Central memory CD8-positive, alpha-beta T cell (primary cell): ENCODE measurements at regions not wholly inside any gene's neighbourhood (a gene's known extent, or its start where the extent isn't known, plus 50 kb on each side); places are given as distances from the start of the nearest gene placed in this dataset.

ENCODE experiments used
- ATAC-seq: fragments of 150-1000 bp; cut with Tn5 transposase; replicated peaks from 2 replicates; pipeline ENCODE4 v1.10.0; 2022; ENCODE audit warnings: mild to moderate bottlenecking, moderate FRiP score, moderate number of reproducible peaks; ENCODE audit not compliant: poor library complexity, severe bottlenecking; ENCODE audit errors: extremely low read depth
- DNase-seq, 2 donors: peaks; one replicate each; pipeline ENCODE4 v3.0.0; 2021; ENCODE audit warnings: low spot score in 2 of 2
- H3K27ac Mint-ChIP-seq: one replicate; pipeline ENCODE4 v1.8.0; 2022; ENCODE audit warnings: low read depth, mild to moderate bottlenecking, moderate library complexity, mixed read lengths
- H3K27me3 Mint-ChIP-seq: one replicate; pipeline ENCODE4 v1.8.0; 2022; ENCODE audit warnings: mixed read lengths
- H3K36me3 Mint-ChIP-seq: one replicate; pipeline ENCODE4 v1.8.0; 2022; ENCODE audit warnings: mild to moderate bottlenecking, moderate library complexity, mixed read lengths; ENCODE audit not compliant: insufficient read depth
- H3K4me1 Mint-ChIP-seq: one replicate; pipeline ENCODE4 v1.8.0; 2022; ENCODE audit warnings: mixed read lengths
- H3K4me3 Mint-ChIP-seq: one replicate; pipeline ENCODE4 v1.8.0; 2022; ENCODE audit warnings: mild to moderate bottlenecking, moderate library complexity, mixed read lengths
- H3K9me3 Mint-ChIP-seq: one replicate; pipeline ENCODE4 v1.8.0; 2022; ENCODE audit warnings: mixed read lengths

DNA sequence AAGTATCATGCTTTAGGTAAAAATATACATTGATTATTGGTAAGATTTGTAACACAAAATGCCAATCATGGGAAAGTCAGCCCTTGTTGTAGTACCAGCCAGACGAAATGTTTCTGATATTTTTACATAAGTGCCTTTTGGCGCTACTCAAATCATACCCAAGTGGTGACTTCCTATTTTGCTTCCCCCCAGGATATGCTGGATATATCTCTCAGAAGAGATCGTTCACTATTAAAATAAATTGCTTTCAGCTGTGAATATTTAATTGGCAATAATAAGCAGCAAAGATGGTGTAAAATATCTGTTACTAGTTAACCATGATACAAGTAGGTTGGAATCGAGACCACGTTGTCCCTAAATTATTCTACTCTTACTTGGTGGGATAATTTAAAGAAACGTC lies 909.2 kb upstream of the LRRN3 start:
- H3K4me3 Mint-ChIP-seq = no peak overlapping the region
- H3K27me3 Mint-ChIP-seq = no peaks in the 10 kb centered on the region
- peaks cover 5% of the 10 kb centered on the region for H3K9me3 Mint-ChIP-seq
- no peak overlapping the region for H3K27ac Mint-ChIP-seq
- no peaks in the 10 kb centered on the region for H3K36me3 Mint-ChIP-seq
- DNase-seq (no peak), ATAC-seq (no peak)
- H3K4me1 Mint-ChIP-seq = no peaks in the 10 kb centered on the region

DNA sequence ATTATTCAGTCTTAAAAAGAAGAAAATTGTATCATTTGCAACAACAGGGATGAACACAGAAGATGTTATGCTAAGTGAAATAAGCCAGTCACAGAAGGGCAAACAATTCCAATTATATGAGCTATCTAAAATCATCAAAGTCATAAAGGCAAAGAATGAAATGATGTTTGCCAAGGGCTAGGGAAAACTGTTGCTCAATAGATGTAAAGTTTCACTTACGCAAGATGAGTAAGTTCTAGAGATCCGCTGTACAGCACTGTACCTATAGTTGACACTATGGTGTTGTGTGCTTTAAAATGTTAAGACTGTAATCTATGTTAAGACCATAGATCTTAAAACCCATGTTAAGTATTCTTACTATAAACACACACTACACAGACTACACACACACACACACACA lies 904.6 kb upstream of the LRRN3 start:
- ATAC-seq (no peak), DNase-seq (no peak)
- no peaks in the 10 kb centered on the region for H3K36me3 Mint-ChIP-seq
- H3K9me3 Mint-ChIP-seq = peaks cover 5% of the 10 kb centered on the region
- H3K4me3 Mint-ChIP-seq = no peak overlapping the region
- H3K4me1 Mint-ChIP-seq = no peaks in the 10 kb centered on the region
- H3K27ac Mint-ChIP-seq = no peak overlapping the region
- H3K27me3 Mint-ChIP-seq = no peaks in the 10 kb centered on the region

DNA sequence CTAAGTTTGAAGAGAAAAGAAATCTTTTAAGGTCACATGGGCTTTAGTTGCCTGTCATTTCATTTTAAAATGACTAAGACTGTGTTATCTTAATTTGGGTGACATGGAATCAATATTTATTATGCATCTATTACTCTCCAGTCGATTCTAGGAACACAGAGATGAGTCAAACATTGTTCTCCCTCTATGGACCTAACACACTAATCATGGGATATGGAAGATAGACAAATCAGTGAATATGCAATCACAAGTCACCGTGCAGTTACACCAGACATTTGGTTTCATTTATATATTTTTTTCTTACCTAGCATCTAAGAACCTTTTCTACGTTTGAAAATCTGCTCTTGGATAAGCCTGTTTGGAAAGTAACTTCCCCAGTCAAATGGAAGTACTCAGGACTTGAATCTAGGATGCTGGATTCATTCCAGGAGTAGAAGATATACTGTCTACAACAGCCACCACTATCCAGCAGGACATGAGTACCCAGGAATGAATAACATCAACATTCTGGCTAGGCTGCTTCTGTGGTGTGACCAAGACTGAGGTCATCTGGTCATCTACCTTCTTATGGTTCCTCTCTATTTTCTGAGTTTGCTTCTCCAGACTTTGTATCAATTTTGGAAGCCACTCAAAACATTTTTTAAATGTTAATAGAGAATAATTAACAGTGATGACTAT lies 902.9 kb upstream of the LRRN3 start:
- Mint-ChIP-seq H3K27me3 (no peaks in the 10 kb centered on the region), H3K4me1 (no peaks in the 10 kb centered on the region), H3K9me3 (peaks cover 5% of the 10 kb centered on the region), H3K27ac (no peak overlapping the region), H3K36me3 (no peaks in the 10 kb centered on the region), H3K4me3 (no peak overlapping the region)
- DNase-seq (no peak), ATAC-seq (no peak)

DNA sequence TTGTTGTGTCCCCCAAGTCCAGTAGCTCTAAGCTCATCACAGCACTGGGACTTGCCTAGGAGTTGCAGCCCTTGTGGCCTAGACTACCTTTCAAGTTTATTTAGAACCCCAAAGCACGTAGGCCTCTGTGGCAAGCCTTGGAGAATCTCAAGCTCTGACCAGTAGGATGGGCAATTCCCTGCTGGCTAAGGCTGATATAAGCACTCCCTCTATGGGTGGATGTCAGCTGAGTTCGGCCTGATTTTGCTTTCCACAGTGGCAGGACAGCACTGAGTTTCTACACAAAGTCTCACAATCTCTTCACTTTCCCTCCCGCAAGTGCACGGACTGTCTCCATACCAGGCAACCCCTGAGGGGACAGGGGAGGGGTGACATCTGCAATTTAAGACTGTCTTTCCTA lies 886.4 kb upstream of the LRRN3 start:
- Mint-ChIP-seq H3K9me3 (peaks cover 21% of the 10 kb centered on the region), H3K4me1 (no peaks in the 10 kb centered on the region), H3K4me3 (no peak overlapping the region), H3K27ac (no peak overlapping the region), H3K27me3 (no peaks in the 10 kb centered on the region), H3K36me3 (peaks cover 2% of the 10 kb centered on the region)
- ATAC-seq (no peak), DNase-seq (no peak)

DNA sequence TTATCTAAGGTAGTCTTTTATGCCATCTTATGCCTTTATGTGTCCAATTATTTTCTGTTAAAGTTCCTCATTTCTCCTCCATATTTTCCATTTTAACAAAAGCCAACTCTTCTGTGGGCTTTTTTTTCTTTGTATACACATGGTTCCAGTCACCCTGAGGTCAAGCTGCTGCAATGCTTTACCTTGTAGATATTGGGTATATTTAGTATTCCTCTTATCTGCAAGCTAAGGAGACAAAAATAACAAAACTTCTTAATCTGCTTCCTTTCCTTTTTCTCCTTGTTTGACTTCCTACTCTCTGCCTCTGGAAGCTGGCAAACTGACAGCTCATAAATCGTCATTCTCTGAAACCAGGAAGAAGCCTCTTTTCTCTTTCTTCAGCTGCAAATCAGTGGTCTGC lies 885.0 kb upstream of the LRRN3 start:
- no peak for ATAC-seq
- Mint-ChIP-seq H3K27me3 (no peaks in the 10 kb centered on the region), H3K9me3 (peaks cover 21% of the 10 kb centered on the region), H3K4me1 (no peaks in the 10 kb centered on the region), H3K36me3 (peaks cover 2% of the 10 kb centered on the region), H3K4me3 (no peak overlapping the region), H3K27ac (no peak overlapping the region)
- no peak for DNase-seq

DNA sequence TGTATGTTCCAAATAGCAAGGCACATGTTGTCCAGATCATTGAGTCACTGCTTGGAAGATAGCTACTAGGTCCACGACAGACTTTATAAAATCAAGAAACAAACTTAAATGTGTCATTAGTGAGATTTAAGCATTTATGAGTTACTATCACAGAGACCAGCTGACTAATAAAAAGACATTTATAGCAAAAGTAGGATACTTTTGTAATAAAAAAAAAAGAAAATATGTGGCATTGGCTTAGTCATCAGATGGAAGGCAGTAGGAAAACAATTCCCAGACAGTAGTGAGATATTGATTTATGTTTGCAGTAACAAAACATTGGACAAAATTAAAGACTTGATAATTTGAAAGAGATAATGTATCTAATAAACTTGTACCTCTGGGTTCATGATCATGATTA lies 881.0 kb upstream of the LRRN3 start:
- Mint-ChIP-seq H3K4me3 (no peak overlapping the region), H3K27me3 (no peaks in the 10 kb centered on the region), H3K9me3 (peaks cover 18% of the 10 kb centered on the region), H3K27ac (no peak overlapping the region), H3K4me1 (no peaks in the 10 kb centered on the region), H3K36me3 (peaks cover 4% of the 10 kb centered on the region)
- ATAC-seq (no peak), DNase-seq (no peak)

DNA sequence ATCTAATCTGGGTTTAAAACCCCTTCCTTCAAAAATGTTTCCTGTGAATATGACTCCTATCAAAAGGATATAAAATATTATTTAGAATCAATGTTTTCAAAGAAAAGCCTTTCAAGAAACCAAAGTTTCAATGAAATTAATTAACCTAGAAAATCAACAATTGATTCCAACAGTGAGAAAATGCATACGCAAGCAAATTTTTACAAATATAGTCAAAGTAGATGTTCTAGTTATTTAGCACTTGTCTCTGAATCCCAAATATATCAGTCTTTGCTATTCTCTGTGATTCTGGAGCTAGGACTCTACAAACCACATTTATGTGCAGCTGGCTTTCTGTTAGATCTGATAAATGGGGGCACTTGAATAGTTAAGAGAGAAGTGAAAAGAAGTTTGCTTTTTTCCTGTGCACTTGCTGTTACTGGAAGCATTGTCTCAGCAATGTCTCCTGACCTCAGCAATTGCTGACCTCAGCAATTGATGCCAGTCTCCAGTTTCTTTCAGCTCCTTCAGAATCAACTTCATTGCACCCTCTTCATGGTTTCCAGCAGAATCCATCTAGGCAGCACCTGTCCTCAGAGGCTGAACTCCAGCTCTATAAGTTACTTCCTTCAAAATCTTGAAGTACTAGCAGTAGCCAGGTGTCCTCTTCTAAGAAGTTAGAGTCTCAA lies 879.9 kb upstream of the LRRN3 start:
- no peak for DNase-seq
- H3K27me3 Mint-ChIP-seq = no peaks in the 10 kb centered on the region
- peaks cover 9% of the 10 kb centered on the region for H3K9me3 Mint-ChIP-seq
- ATAC-seq = no peak
- H3K4me1 Mint-ChIP-seq = no peaks in the 10 kb centered on the region
- H3K36me3 Mint-ChIP-seq = peaks cover 4% of the 10 kb centered on the region
- H3K4me3 Mint-ChIP-seq = no peak overlapping the region
- no peak overlapping the region for H3K27ac Mint-ChIP-seq

DNA sequence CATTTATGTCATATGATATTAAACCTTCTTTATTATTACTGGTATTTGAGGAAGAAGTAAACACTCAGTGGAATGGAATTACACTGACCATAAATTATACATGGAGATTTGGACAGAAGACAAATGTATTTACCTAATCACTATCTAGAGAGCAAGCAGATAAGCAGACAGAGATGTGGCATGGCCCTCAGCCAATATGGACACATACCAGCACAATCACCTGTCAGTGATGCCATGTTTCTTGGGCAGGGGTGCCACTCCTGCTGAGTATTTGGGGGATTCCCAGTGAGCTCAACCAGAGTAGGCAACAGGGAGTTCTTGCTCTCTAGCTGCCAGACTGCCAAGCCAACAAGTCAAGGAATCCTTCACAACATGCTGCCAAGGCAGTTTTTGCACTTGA lies 866.3 kb upstream of the LRRN3 start:
- H3K4me1 Mint-ChIP-seq = no peaks in the 10 kb centered on the region
- DNase-seq (no peak), ATAC-seq (no peak)
- H3K27me3 Mint-ChIP-seq = no peaks in the 10 kb centered on the region
- H3K27ac Mint-ChIP-seq = no peak overlapping the region
- peaks cover 2% of the 10 kb centered on the region for H3K36me3 Mint-ChIP-seq
- H3K4me3 Mint-ChIP-seq = no peak overlapping the region
- peaks cover 8% of the 10 kb centered on the region for H3K9me3 Mint-ChIP-seq

DNA sequence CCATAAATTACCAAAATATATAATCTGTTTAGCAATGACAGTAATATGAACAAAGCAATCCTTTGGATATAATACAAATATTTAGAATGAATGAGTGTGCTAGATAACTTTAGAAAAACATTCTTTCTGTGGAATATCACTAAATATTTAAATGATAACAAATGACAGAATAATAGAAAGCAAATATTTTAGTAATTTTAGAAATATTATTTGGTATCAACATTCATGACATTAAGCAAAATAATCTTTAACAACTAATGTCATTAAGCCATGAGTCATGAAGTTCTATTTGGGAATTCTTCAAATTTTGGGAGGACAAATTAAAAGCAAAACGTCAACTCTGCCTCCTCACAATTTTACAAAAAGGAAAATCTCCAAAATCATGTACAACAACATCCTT lies 844.8 kb upstream of the LRRN3 start:
- H3K27ac Mint-ChIP-seq = no peak overlapping the region
- no peaks in the 10 kb centered on the region for H3K27me3 Mint-ChIP-seq
- ATAC-seq = no peak
- DNase-seq = no peak
- peaks cover 10% of the 10 kb centered on the region for H3K9me3 Mint-ChIP-seq
- no peak overlapping the region for H3K4me3 Mint-ChIP-seq
- no peaks in the 10 kb centered on the region for H3K4me1 Mint-ChIP-seq
- H3K36me3 Mint-ChIP-seq = no peaks in the 10 kb centered on the region

DNA sequence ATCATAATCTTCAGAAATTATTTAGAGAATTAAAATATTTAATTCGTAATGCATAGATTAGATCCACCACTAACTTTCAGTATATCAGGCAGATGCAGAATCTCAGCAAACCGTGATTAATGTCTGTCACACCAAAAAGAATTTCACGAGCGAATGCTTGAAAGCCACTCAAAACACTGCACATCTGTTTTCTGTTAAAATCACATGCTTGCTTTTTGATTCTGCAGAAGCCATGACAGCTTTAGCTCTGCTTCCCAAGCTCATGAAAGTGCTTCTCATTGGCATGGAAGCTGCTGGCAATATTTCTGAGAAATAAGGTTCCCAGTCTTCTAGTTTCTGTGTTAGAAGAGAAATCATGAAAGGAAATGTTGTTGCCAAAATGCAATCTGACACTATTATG lies 837.8 kb upstream of the LRRN3 start:
- Mint-ChIP-seq H3K4me1 (no peaks in the 10 kb centered on the region), H3K27me3 (no peaks in the 10 kb centered on the region), H3K27ac (no peak overlapping the region), H3K9me3 (peaks cover 8% of the 10 kb centered on the region), H3K4me3 (no peak overlapping the region), H3K36me3 (no peaks in the 10 kb centered on the region)
- no peak for DNase-seq
- no peak for ATAC-seq

DNA sequence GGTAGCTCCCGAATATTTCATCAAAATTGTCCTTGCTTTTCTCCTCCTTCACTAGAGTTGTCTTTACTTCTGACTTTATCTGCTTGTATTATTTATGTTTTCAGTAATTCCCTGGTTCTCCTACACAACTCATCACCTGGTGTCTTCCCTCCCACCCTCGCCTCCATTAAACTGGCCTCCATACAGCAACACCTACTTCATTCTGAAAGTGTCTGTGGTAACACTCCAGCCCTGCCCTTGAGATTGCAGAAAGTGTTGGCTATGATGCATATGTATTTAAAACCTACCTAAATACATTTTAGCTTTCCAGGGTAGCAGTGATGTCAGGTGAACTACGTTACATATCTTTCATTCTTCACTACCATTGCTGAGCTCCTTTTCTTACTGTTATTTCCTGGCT lies 833.3 kb upstream of the LRRN3 start:
- Mint-ChIP-seq H3K36me3 (no peaks in the 10 kb centered on the region), H3K4me3 (no peak overlapping the region), H3K4me1 (no peaks in the 10 kb centered on the region), H3K27me3 (no peaks in the 10 kb centered on the region), H3K9me3 (peaks cover 16% of the 10 kb centered on the region), H3K27ac (no peak overlapping the region)
- no peak for DNase-seq
- ATAC-seq = no peak

DNA sequence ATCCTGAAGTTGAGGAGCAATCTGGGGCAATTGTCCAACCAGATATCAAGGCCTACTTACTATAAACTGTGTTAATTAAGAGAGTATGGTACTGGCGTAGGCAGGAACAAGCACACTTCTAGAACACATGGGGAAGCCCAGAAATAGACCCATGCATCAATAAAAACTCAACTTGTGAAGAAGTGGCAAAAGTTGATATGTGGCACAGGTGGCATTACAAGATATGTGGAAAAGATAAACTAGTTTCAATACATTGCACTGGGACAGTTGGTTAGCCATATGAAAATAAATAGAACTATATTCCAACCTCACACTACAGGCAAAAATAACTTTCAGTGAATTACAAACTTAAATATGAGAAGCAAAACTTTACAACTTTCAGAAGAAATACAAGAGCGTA lies 828.7 kb upstream of the LRRN3 start:
- no peaks in the 10 kb centered on the region for H3K36me3 Mint-ChIP-seq
- peaks cover 8% of the 10 kb centered on the region for H3K9me3 Mint-ChIP-seq
- DNase-seq (no peak), ATAC-seq (no peak)
- H3K27me3 Mint-ChIP-seq = no peaks in the 10 kb centered on the region
- no peak overlapping the region for H3K27ac Mint-ChIP-seq
- H3K4me1 Mint-ChIP-seq = no peaks in the 10 kb centered on the region
- no peak overlapping the region for H3K4me3 Mint-ChIP-seq

DNA sequence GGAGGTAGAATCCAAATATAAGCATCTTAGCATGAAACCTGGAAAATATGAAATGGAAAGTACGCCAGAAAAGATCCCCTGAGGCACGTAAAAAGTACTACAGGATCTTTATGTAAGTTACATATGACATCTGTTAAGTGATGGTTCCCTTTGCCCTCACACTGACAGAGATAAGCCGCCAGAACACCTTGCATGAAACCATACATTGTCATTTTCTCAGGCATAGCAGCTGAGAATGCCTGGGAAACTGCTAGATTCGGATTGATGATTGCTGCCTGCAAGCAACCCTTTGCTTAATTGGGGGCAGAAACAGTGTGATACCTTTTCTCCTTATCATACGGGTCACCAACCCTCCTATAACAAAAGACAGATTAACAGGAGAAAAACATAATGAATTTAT lies 826.6 kb upstream of the LRRN3 start:
- Mint-ChIP-seq H3K4me3 (no peak overlapping the region), H3K4me1 (no peaks in the 10 kb centered on the region), H3K36me3 (no peaks in the 10 kb centered on the region), H3K9me3 (peaks cover 8% of the 10 kb centered on the region), H3K27ac (no peak overlapping the region), H3K27me3 (no peaks in the 10 kb centered on the region)
- DNase-seq = no peak
- no peak for ATAC-seq
